Uterus (tissue), 3 donors: ENCODE measurements at regions not wholly inside any gene's neighbourhood (a gene's known extent, or its start where the extent isn't known, plus 50 kb on each side); places are given as distances from the start of the nearest gene placed in this dataset.

ENCODE experiments used
- DNase-seq, 2 donors: peaks; one replicate each; pipeline ENCODE4 v3.0.0-alpha.2; 2019 to 2020
- H3K27ac ChIP-seq, 2 donors: fragments of 200-600 bp; sonication (generic); 1 replicate in 1 of 2; 2 replicates in 1 of 2; pipeline ENCODE4 v1.5.1; 2016 to 2018
- H3K27me3 ChIP-seq, 2 donors: fragments of 200-600 bp; sonication (generic); one replicate each; pipeline ENCODE4 v1.5.1; 2018 to 2019; ENCODE audit warnings: control low read depth in 1 of 2
- H3K36me3 ChIP-seq, 2 donors: fragments of 200-600 bp; sonication (generic); one replicate each; pipeline ENCODE4 v1.5.1; 2019; ENCODE audit warnings: control low read depth in 1 of 2
- H3K4me1 ChIP-seq, 2 donors: fragments of 200-600 bp; sonication (generic); one replicate each; pipeline ENCODE4 v1.5.1; 2018 to 2019; ENCODE audit warnings: control low read depth in 1 of 2
- H3K4me3 ChIP-seq, 2 donors: fragments of 200-600 bp; sonication (generic); 1 replicate in 1 of 2; 2 replicates in 1 of 2; pipeline ENCODE4 v1.5.1; 2018 to 2019; ENCODE audit warnings: mild to moderate bottlenecking in 1 of 2
- H3K9me3 ChIP-seq, 2 donors: fragments of 200-600 bp; sonication (generic); one replicate each; pipeline ENCODE4 v1.5.1; 2019; ENCODE audit warnings: control low read depth in 1 of 2
- CTCF ChIP-seq, 4 experiments: fragments of 200-600 bp in 2 of 4; fragments of 450-650 bp in 2 of 4; sonication (generic) in 2 of 4; IDR thresholded peaks; one replicate each; pipeline ENCODE4 v1.5.1; 2016 to 2019; ENCODE audit warnings: antibody characterized with exemption in 4 of 4, mild to moderate bottlenecking in 2 of 4, moderate library complexity in 1 of 4
- POLR2A ChIP-seq, 2 donors: fragments of 450-650 bp; IDR thresholded peaks; one replicate each; pipeline ENCODE4 v1.6.1; 2016; ENCODE audit warnings: antibody characterized with exemption in 2 of 2, mild to moderate bottlenecking in 1 of 2, moderate library complexity in 1 of 2
- intact Hi-C: fragments of 100-400 bp; cut with DNase I; formaldehyde crosslinking; loops from one replicate; pipeline ENCODE4 v1.15.1; 2023; ENCODE audit warnings: low total_unique reads
- donor health status: DM: yes; HTN: yes; CAD: no.

GRCh38 chr3:181458857-181459256, 252.9 kb upstream of the SOX2 start:
- Histone ChIP-seq H3K9me3 (no peaks in the 10 kb centered on the region), H3K27ac (no peak overlapping the region), H3K27me3 (no peaks in the 10 kb centered on the region), H3K36me3 (no peaks in the 10 kb centered on the region), H3K4me3 (no peak overlapping the region), H3K4me1 (no peaks in the 10 kb centered on the region)
- intact Hi-C loops = no loop called here
- no peak for TF ChIP-seq POLR2A (IDR thresholded peaks at IDR 0.05)
- TF ChIP-seq CTCF (IDR thresholded peaks at IDR 0.05) = no peak
- DNase-seq = no peak

- no peak overlapping the region for H3K27ac ChIP-seq
- H3K4me3 ChIP-seq = no peak overlapping the region
- intact Hi-C loops = no loop called here
- H3K27me3 ChIP-seq = no peaks in the 10 kb centered on the region
- no peaks in the 10 kb centered on the region for H3K36me3 ChIP-seq
- DNase-seq = no peak
- H3K9me3 ChIP-seq = no peaks in the 10 kb centered on the region
- TF ChIP-seq POLR2A (IDR thresholded peaks at IDR 0.05) = no peak
- no peak for TF ChIP-seq CTCF (IDR thresholded peaks at IDR 0.05)
- no peaks in the 10 kb centered on the region for H3K4me1 ChIP-seq
Observed at GRCh38 chr3:181457756-181458155, 254.0 kb upstream of the SOX2 start.

GRCh38 chr3:181457190-181457589, 254.5 kb upstream of the SOX2 start:
- Histone ChIP-seq H3K4me3 (no peak overlapping the region), H3K36me3 (no peaks in the 10 kb centered on the region), H3K27ac (no peak overlapping the region), H3K27me3 (no peaks in the 10 kb centered on the region), H3K4me1 (no peaks in the 10 kb centered on the region), H3K9me3 (no peaks in the 10 kb centered on the region)
- DNase-seq = no peak
- intact Hi-C loops = no loop called here
- TF ChIP-seq POLR2A (IDR thresholded peaks at IDR 0.05) (no peak), CTCF (IDR thresholded peaks at IDR 0.05) (no peak)

GRCh38 chr3:181455276-181455675, 256.4 kb upstream of the SOX2 start:
- Histone ChIP-seq H3K4me3 (no peak overlapping the region), H3K9me3 (no peaks in the 10 kb centered on the region), H3K27me3 (no peaks in the 10 kb centered on the region), H3K27ac (no peak overlapping the region), H3K4me1 (no peaks in the 10 kb centered on the region), H3K36me3 (no peaks in the 10 kb centered on the region)
- intact Hi-C loops = no loop called here
- no peak for DNase-seq
- TF ChIP-seq CTCF (IDR thresholded peaks at IDR 0.05) (no peak), POLR2A (IDR thresholded peaks at IDR 0.05) (no peak)

- Histone ChIP-seq H3K27ac (no peak overlapping the region), H3K27me3 (no peaks in the 10 kb centered on the region), H3K36me3 (no peaks in the 10 kb centered on the region), H3K9me3 (no peaks in the 10 kb centered on the region), H3K4me1 (no peaks in the 10 kb centered on the region), H3K4me3 (no peak overlapping the region)
- DNase-seq = no peak
- intact Hi-C loops = no loop called here
- TF ChIP-seq CTCF (IDR thresholded peaks at IDR 0.05) = no peak
- TF ChIP-seq POLR2A (IDR thresholded peaks at IDR 0.05) = no peak
Observed at GRCh38 chr3:181454451-181455027, 257.2 kb upstream of the SOX2 start.
